BLaER1 (cell line): ENCODE measurements at regions not wholly inside any gene's neighbourhood (a gene's known extent, or its start where the extent isn't known, plus 50 kb on each side); places are given as distances from the start of the nearest gene placed in this dataset.

ENCODE experiments used
- H3K27ac ChIP-seq: shearing (Covaris generic); formaldehyde crosslinking; 2 replicates; pipeline ENCODE4 v1.8.1; 2022
- H3K27me3 ChIP-seq: shearing (Covaris generic); formaldehyde crosslinking; 2 replicates; pipeline ENCODE4 v1.8.1; 2022
- H3K36me3 ChIP-seq: shearing (Covaris generic); formaldehyde crosslinking; 2 replicates; pipeline ENCODE4 v1.8.1; 2022
- H3K4me1 ChIP-seq: shearing (Covaris generic); formaldehyde crosslinking; 2 replicates; pipeline ENCODE4 v1.8.1; 2022
- H3K4me2 ChIP-seq: shearing (Covaris generic); formaldehyde crosslinking; 2 replicates; pipeline ENCODE4 v1.8.1; 2022
- H3K4me3 ChIP-seq: shearing (Covaris generic); formaldehyde crosslinking; 2 replicates; pipeline ENCODE4 v1.8.1; 2022
- H3K9ac ChIP-seq: shearing (Covaris generic); formaldehyde crosslinking; 2 replicates; pipeline ENCODE4 v1.8.1; 2022
- H3K9me3 ChIP-seq: shearing (Covaris generic); formaldehyde crosslinking; 2 replicates; pipeline ENCODE4 v1.8.1; 2022
- H4K20me1 ChIP-seq: shearing (Covaris generic); formaldehyde crosslinking; 2 replicates; pipeline ENCODE4 v1.8.1; 2022
- Cebpa-rat ChIP-seq: shearing (Covaris generic); IDR thresholded peaks from 2 replicates; pipeline ENCODE4 v1.8.1; 2022

DNA sequence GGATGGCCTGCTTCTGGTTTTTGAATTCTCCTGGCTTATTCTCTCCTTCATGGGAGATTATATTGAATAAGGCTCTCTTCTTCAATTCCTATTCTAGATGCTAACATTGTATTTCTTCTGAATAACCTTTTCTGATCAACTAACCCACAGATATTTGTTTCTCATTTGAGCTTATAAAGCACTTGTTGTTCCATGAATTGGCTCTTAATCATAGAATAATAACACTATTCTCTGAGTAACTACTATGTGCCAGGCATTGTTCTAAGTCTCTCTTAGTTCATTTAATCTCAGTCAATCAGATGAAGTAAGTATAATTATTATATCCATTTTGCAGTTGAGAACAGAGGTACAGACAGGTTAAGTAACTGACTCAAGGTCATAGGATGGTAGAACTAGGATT is 136.3 kb upstream of the MLIP start:
- Histone ChIP-seq H3K9ac (no peak overlapping the region), H3K4me1 (no peaks in the 10 kb centered on the region), H3K4me3 (no peak overlapping the region), H3K9me3 (no peaks in the 10 kb centered on the region), H3K4me2 (no peak overlapping the region), H4K20me1 (no peaks in the 10 kb centered on the region), H3K27ac (no peak overlapping the region), H3K36me3 (no peaks in the 10 kb centered on the region), H3K27me3 (no peaks in the 10 kb centered on the region)
- no peak for TF ChIP-seq Cebpa-rat

GRCh38 chr6:53975941-53976615 is 135.2 kb upstream of the MLIP start:
- TF ChIP-seq Cebpa-rat, result no peak
- Histone ChIP-seq H3K27me3 (no peaks in the 10 kb centered on the region), H3K4me1 (no peaks in the 10 kb centered on the region), H3K4me2 (no peak overlapping the region), H3K9ac (no peak overlapping the region), H4K20me1 (no peaks in the 10 kb centered on the region), H3K4me3 (no peak overlapping the region), H3K9me3 (no peaks in the 10 kb centered on the region), H3K36me3 (no peaks in the 10 kb centered on the region), H3K27ac (no peak overlapping the region)

DNA sequence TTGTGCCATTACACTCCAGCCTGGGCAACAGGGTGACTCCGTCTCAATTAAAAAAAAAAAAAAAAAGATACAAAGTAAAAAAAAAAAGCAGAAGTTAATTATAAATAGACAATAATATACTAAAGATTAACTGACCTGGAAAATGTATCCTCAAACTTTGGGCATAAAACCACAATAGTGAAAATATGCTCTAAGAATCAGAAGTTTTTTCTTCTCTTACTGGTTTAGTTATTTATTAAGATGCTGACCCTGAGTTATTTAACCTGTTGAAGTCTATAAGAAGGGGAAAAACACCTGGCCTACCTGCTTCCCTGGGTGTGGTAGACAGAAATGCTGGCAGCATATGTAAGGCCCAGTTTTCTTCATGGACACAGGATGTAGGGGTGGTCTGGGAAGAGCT is 133.7 kb upstream of the MLIP start:
- H3K4me2 ChIP-seq, result no peak overlapping the region

DNA sequence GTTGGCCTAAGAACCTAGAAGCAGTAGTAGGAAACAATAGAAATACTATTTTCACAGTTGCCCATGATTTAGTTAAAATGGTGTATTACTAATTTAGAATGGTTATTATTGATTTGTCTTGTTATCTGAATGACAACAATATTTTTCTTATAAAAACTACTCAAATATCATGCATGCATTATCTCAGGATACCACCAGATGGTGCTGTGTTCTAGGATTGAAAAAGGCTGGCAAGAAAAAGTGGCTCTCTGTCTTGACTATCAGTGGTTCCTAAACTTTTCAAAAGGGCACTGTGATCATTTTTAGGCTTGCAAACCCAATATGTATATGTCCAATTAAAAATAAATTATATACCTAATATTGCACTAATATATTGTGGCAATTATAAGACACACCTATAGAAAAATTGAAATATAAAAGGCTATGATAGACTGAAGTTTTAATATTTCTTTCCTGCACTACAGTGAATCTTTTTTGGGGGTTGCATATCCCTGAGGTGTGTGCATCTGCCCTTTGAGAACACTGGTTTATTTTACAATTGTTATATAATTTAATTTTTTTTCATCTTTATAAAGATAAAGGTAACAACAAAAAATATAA is 131.7 kb upstream of the MLIP start:
- no peak overlapping the region for H3K27ac ChIP-seq
- no peak for TF ChIP-seq Cebpa-rat
- no peaks in the 10 kb centered on the region for H3K9me3 ChIP-seq
- no peak overlapping the region for H3K9ac ChIP-seq
- no peak overlapping the region for H3K4me3 ChIP-seq
- no peaks in the 10 kb centered on the region for H4K20me1 ChIP-seq
- no peaks in the 10 kb centered on the region for H3K36me3 ChIP-seq
- H3K4me1 ChIP-seq, result no peaks in the 10 kb centered on the region
- H3K4me2 ChIP-seq, result no peak overlapping the region
- no peaks in the 10 kb centered on the region for H3K27me3 ChIP-seq

More for the DNA sequence above, 133.7 kb upstream of the MLIP start:
- no peaks in the 10 kb centered on the region for H3K4me1 ChIP-seq
- no peaks in the 10 kb centered on the region for H3K27me3 ChIP-seq
- H3K4me3 ChIP-seq, result no peak overlapping the region
- no peaks in the 10 kb centered on the region for H3K9me3 ChIP-seq
- no peak overlapping the region for H3K9ac ChIP-seq
- no peaks in the 10 kb centered on the region for H3K36me3 ChIP-seq
- no peak for TF ChIP-seq Cebpa-rat
- no peak overlapping the region for H3K27ac ChIP-seq
- H4K20me1 ChIP-seq, result no peaks in the 10 kb centered on the region

DNA sequence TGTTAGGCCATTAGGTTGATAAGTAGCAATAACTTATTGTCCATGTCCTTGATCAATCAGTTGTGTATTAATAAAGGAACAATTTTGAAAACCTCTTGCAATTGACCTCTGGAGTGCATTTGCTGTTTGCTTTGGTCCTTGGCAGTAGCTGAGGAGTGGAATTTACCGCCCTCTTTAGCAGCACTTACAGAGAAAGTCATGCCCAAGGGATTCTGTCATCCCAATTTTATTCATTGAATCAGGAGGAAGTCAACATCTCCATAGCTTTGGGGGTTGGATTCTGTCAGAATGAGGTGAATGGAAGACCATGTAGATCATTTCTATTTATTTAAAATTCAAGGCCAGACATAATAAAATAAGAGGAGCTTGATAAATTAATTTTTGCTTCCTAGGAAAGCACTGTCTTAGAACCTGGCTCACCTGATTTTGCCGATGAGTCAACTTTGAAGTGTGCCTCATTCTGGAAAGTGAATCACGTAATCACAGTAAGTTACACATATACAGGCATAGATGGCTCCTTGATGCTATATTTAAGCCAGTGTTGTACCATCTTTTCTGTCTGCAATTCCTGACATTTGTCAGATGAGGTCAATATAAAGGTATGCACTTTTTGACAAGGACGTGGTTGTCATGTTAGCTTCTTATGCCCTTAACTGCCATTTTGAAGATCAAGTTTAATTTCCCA is 128.7 kb upstream of the MLIP start:
- no peak overlapping the region for H3K9ac ChIP-seq
- no peak for TF ChIP-seq Cebpa-rat
- no peaks in the 10 kb centered on the region for H3K4me1 ChIP-seq

DNA sequence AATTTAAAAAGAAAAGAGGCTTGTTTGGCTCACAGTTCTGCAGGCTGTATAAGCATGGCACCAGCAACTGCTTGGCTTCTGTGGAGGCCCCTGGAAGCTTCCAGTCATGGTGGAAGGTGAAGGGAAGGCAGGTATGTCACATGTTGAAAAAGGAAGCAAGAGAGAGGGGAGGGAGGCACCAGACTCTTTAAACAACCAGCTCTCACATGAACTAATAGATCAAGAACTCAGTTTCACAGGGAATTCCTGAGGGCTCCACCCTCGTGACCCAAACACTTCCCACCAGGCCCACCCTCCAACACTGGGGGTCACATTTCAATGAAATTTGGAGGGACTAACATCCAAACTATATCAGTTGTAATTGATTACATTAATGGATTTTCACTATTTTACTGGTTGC is 127.9 kb upstream of the MLIP start:
- Histone ChIP-seq H3K27me3 (no peaks in the 10 kb centered on the region), H3K36me3 (no peaks in the 10 kb centered on the region), H3K4me1 (no peaks in the 10 kb centered on the region; the same call in 1 of the 2 replicates), H3K4me2 (no peak overlapping the region), H3K27ac (no peak overlapping the region), H3K9me3 (no peaks in the 10 kb centered on the region), H3K9ac (no peak overlapping the region), H3K4me3 (no peak overlapping the region), H4K20me1 (no peaks in the 10 kb centered on the region)
- no peak for TF ChIP-seq Cebpa-rat

More for the DNA sequence above, 128.7 kb upstream of the MLIP start:
- no peaks in the 10 kb centered on the region for H3K27me3 ChIP-seq
- no peak overlapping the region for H3K4me2 ChIP-seq
- no peak overlapping the region for H3K27ac ChIP-seq
- H3K36me3 ChIP-seq, result no peaks in the 10 kb centered on the region
- H4K20me1 ChIP-seq, result no peaks in the 10 kb centered on the region
- H3K9me3 ChIP-seq, result no peaks in the 10 kb centered on the region
- no peak overlapping the region for H3K4me3 ChIP-seq

DNA sequence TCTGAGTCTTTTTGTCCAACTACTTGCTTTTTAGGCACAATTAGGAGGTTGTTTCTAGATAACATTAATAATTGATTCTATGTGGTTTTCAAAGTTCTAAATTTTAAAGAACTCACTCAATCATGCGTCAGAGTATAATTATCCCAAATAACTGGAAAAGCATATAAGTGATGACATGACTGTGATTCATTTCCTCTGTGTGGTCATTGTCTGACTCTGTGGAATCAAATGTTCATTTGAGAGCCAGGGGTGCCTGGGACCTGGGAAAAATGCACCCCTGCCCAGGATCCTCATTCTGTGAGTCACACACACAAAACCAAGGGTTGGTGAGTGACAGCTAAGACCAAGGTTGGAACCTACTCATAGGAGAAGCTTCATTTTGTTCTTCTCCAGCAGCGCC is 127.1 kb upstream of the MLIP start:
- Histone ChIP-seq H3K27ac (no peak overlapping the region), H3K9ac (no peak overlapping the region), H3K4me1 (no peaks in the 10 kb centered on the region; the same call in 1 of the 2 replicates), H3K4me3 (no peak overlapping the region), H4K20me1 (no peaks in the 10 kb centered on the region), H3K9me3 (no peaks in the 10 kb centered on the region), H3K36me3 (no peaks in the 10 kb centered on the region), H3K4me2 (no peak overlapping the region), H3K27me3 (no peaks in the 10 kb centered on the region)
- no peak for TF ChIP-seq Cebpa-rat

- H4K20me1 ChIP-seq, result no peaks in the 10 kb centered on the region
- H3K4me2 ChIP-seq, result no peak overlapping the region
- no peaks in the 10 kb centered on the region for H3K36me3 ChIP-seq
- no peak for TF ChIP-seq Cebpa-rat
- H3K9ac ChIP-seq, result no peak overlapping the region
- H3K9me3 ChIP-seq, result no peaks in the 10 kb centered on the region
- no peaks in the 10 kb centered on the region for H3K27me3 ChIP-seq
- no peak overlapping the region for H3K27ac ChIP-seq
- H3K4me1 ChIP-seq, result no peaks in the 10 kb centered on the region; the same call in 1 of the 2 replicates
- no peak overlapping the region for H3K4me3 ChIP-seq
Measured at GRCh38 chr6:53984581-53984980, 126.7 kb upstream of the MLIP start.

DNA sequence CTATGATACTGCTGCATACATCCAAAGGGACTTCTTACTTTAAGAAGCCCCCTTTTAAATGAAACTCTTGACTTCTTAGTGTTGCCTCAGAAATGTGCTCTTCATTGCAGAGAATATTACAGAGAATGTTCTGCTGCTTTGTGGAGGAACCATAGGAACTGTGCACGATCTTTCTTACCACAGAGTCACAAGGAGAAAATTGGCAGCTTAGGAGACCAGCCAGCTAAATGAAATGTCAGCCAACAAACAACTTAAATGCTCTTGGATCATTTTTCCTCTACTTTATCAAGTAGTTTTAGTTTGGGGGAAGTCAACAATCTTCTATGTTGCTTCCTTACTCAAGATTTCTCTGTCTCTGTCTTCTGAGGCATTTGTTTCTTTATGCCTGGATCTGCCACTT is 125.9 kb upstream of the MLIP start:
- H3K4me2 ChIP-seq, result no peak overlapping the region
- H3K9me3 ChIP-seq, result no peaks in the 10 kb centered on the region
- no peak for TF ChIP-seq Cebpa-rat
- no peaks in the 10 kb centered on the region; the same call in 1 of the 2 replicates for H3K4me1 ChIP-seq
- H3K27ac ChIP-seq, result no peak overlapping the region
- H3K4me3 ChIP-seq, result no peak overlapping the region
- H3K9ac ChIP-seq, result no peak overlapping the region
- H3K27me3 ChIP-seq, result no peaks in the 10 kb centered on the region
- no peaks in the 10 kb centered on the region for H3K36me3 ChIP-seq
- H4K20me1 ChIP-seq, result no peaks in the 10 kb centered on the region

DNA sequence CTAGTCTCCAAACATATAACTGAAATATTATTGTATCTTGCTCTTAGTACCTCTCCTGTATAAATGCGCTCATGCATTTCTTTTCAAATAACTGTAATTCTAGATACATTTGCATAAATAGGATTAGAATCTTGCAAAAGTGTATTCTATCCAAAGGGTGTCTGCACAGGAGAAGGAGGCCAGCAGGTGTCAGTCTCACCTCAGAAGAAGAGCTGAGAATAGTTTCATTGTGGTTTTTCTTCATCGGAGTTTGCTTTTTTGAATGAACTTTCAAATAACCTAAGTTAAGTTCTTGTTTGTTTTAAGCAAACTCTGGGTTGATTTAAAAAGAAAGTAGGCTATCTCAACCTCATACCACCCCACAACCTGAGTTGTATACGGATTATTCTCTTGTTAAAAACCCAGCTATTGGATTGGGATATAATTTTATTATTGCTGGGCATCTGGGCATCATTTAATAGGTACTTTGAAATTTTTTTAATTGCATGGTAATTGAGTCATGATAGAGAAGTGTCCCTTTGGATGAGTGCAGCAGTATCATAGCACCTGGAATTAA is 125.0 kb upstream of the MLIP start:
- no peaks in the 10 kb centered on the region for H3K9me3 ChIP-seq
- TF ChIP-seq Cebpa-rat, result no peak
- H3K27me3 ChIP-seq, result no peaks in the 10 kb centered on the region
- H3K27ac ChIP-seq, result no peak overlapping the region
- no peak overlapping the region for H3K9ac ChIP-seq
- no peak overlapping the region for H3K4me2 ChIP-seq
- H4K20me1 ChIP-seq, result no peaks in the 10 kb centered on the region
- H3K36me3 ChIP-seq, result no peaks in the 10 kb centered on the region
- H3K4me1 ChIP-seq, result no peaks in the 10 kb centered on the region; the same call in 1 of the 2 replicates
- H3K4me3 ChIP-seq, result no peak overlapping the region
